Endothelial cell of umbilical vein (primary cell): ENCODE measurements at regions not wholly inside any gene's neighbourhood (a gene's known extent, or its start where the extent isn't known, plus 50 kb on each side); places are given as distances from the start of the nearest gene placed in this dataset.

Experiments used
- BruUV-seq: library from RNA; stranded (reverse); fragments of 400-500 nt; replicated peaks from 2 replicates; lab custom pipeline; 2021; lab: Mats Ljungman, UMichigan
- CTCF ChIA-PET: fragments of 300-600, 350-600 bp; sonication (Branson Sonifier 250); formaldehyde crosslinking; loops from one replicate; lab custom pipeline; 2021; ENCODE audit warnings: antibody characterized with exemption, inconsistent platforms; lab: Charles Lee
- POLR2A ChIA-PET: fragments of 300-600, 350-600 bp; sonication (Branson Sonifier 250); formaldehyde crosslinking; loops from one replicate; lab custom pipeline; 2021; ENCODE audit warnings: antibody characterized with exemption, inconsistent platforms; lab: Charles Lee
- DNase-seq: peaks from one replicate; pipeline ENCODE4 v3.0.0-alpha.2; 2011; ENCODE audit warnings: low read depth, low spot score
- FAIRE-seq: peaks from 2 replicates; lab custom pipeline; 2011; peaks lifted over from hg19 to GRCh38; lab: Jason Lieb, UNC
- H2AFZ ChIP-seq: 2 replicates; pipeline ENCODE4 v1.6.0; 2012; ENCODE audit warnings: low read depth, low read length, control low read depth, inconsistent platforms
- H3K27ac ChIP-seq: 2 replicates; pipeline ENCODE4 v1.5.1; 2011; ENCODE audit warnings: low read depth, mild to moderate bottlenecking, control low read depth, low read length, moderate library complexity; ENCODE audit not compliant: insufficient read depth
- H3K27me3 ChIP-seq, 2 experiments: 2 replicates each; pipeline versions ENCODE4 v1.6.0 to v1.6.1; 2011; ENCODE audit warnings: low read length in 2 of 2, mixed read lengths in 1 of 2; ENCODE audit not compliant: control insufficient read depth in 2 of 2, insufficient read depth in 2 of 2
- H3K36me3 ChIP-seq, 2 experiments: 2 replicates in 1 of 2; 3 replicates in 1 of 2; pipeline ENCODE4 v1.5.1; 2011; ENCODE audit warnings: low read length in 2 of 2, mild to moderate bottlenecking in 1 of 2, moderate library complexity in 1 of 2; ENCODE audit not compliant: control insufficient read depth in 2 of 2, insufficient read depth in 2 of 2; ENCODE audit errors: extremely low read depth in 1 of 2
- H3K4me1 ChIP-seq: 3 replicates; pipeline ENCODE4 v1.5.1; 2011; ENCODE audit warnings: mild to moderate bottlenecking, low read length; ENCODE audit not compliant: control insufficient read depth, insufficient read depth; ENCODE audit errors: extremely low read depth
- H3K4me2 ChIP-seq: 2 replicates; pipeline ENCODE4 v1.6.1; 2011; ENCODE audit warnings: low read length, control low read depth, mixed read lengths; ENCODE audit not compliant: insufficient read depth
- H3K4me3 ChIP-seq, 3 experiments: fragments of 200-600 bp in 1 of 3; sonication (generic), shearing (Covaris generic) in 1 of 3; replicated peaks in 1 of 3; 2 replicates each; pipeline ENCODE4 v1.5.1; 2011 to 2016; ENCODE audit warnings: control low read depth in 3 of 3, low read length in 3 of 3, mild to moderate bottlenecking in 2 of 3, inconsistent platforms in 1 of 3, low read depth in 1 of 3, moderate library complexity in 1 of 3; ENCODE audit not compliant: insufficient read depth in 1 of 3
- H3K79me2 ChIP-seq: 2 replicates; pipeline ENCODE4 v1.6.0; 2012; ENCODE audit warnings: low read length, inconsistent platforms; ENCODE audit not compliant: control insufficient read depth, insufficient read depth
- H3K9ac ChIP-seq: replicated peaks from 2 replicates; pipeline ENCODE3; 2011; ENCODE audit warnings: low read length, control low read depth; ENCODE audit not compliant: insufficient read depth; ENCODE audit errors: extremely low read depth
- H3K9me1 ChIP-seq: replicated peaks from 3 replicates; pipeline ENCODE4 v1.6.0; 2011; ENCODE audit warnings: mild to moderate bottlenecking, low read length; ENCODE audit not compliant: control insufficient read depth, insufficient read depth; ENCODE audit errors: extremely low read depth
- H3K9me3 ChIP-seq: replicated peaks from 2 replicates; pipeline ENCODE4 v1.5.1; 2012; ENCODE audit warnings: low read length, inconsistent platforms; ENCODE audit not compliant: control insufficient read depth, insufficient read depth
- H4K20me1 ChIP-seq: replicated peaks from 2 replicates; pipeline ENCODE3; 2011; ENCODE audit warnings: mild to moderate bottlenecking, low read length; ENCODE audit not compliant: control insufficient read depth, insufficient read depth; ENCODE audit errors: extremely low read depth
- CTCF ChIP-seq, 2 donors: IDR thresholded peaks; 1 replicate in 1 of 2; 2 replicates in 1 of 2; pipeline ENCODE4 v1.5.1; 2011; ENCODE audit warnings: low read length in 2 of 2, mild to moderate bottlenecking in 2 of 2, moderate library complexity in 2 of 2, control low read depth in 1 of 2, inconsistent platforms in 1 of 2, low read depth in 1 of 2; ENCODE audit not compliant: insufficient read depth in 1 of 2; ENCODE audit errors: extremely low read depth in 1 of 2
- EZH2 ChIP-seq: IDR thresholded peaks from 2 replicates; pipeline ENCODE4 v1.6.1; 2012; ENCODE audit warnings: borderline replicate concordance, low read depth, mild to moderate bottlenecking, moderate library complexity, low read length, inconsistent platforms; ENCODE audit not compliant: severe bottlenecking
- FOS ChIP-seq: IDR thresholded peaks from 2 replicates; pipeline ENCODE4 v1.6.1; 2011; ENCODE audit warnings: mild to moderate bottlenecking, low read length, moderate library complexity, borderline replicate concordance; ENCODE audit not compliant: insufficient read depth
- GATA2 ChIP-seq: IDR thresholded peaks from 2 replicates; pipeline ENCODE4 v1.7.0; 2011; ENCODE audit warnings: low read depth, mild to moderate bottlenecking, moderate library complexity, mixed read lengths, low read length; ENCODE audit not compliant: insufficient read length, insufficient read depth
- JUN ChIP-seq: IDR thresholded peaks from 2 replicates; pipeline ENCODE4 v1.6.1; 2011; ENCODE audit warnings: borderline replicate concordance, low read depth; ENCODE audit not compliant: insufficient read length, insufficient read depth
- MAX ChIP-seq: IDR thresholded peaks from 2 replicates; pipeline ENCODE4 v1.6.1; 2011; ENCODE audit not compliant: insufficient read depth, insufficient read length
- MYC ChIP-seq: IDR thresholded peaks from one replicate; pipeline ENCODE4 v1.6.1; 2011; ENCODE audit warnings: mild to moderate bottlenecking, low read depth, low read length
- POLR2A ChIP-seq: IDR thresholded peaks from 2 replicates; pipeline ENCODE4 v1.6.1; 2012; ENCODE audit warnings: low read depth, mild to moderate bottlenecking, control low read depth, low read length
- POLR2AphosphoS5 ChIP-seq: IDR thresholded peaks from 2 replicates; pipeline ENCODE4 v1.6.1; 2012; ENCODE audit warnings: low read depth, mild to moderate bottlenecking, control low read depth, low read length, moderate library complexity; ENCODE audit not compliant: insufficient read depth
- dilution Hi-C: fragments of 300-500 bp; cut with MboI; formaldehyde crosslinking; loops from one replicate; pipeline ENCODE4 v1.15.0; 2019; ENCODE audit warnings: low sequenced_read_pairs; ENCODE audit not compliant: extremely low pct_ligation_motif_present
- intact Hi-C: fragments of 100-400 bp; cut with micrococcal nuclease; formaldehyde crosslinking; loops from one replicate; pipeline ENCODE4 v1.10.0; 2022

GRCh38 chr11:116051494-116051893, 547.3 kb upstream of the CADM1 start:
- no peak overlapping the region for H3K4me2 ChIP-seq
- TF ChIP-seq EZH2 (no peak), JUN (no peak)
- no peak overlapping the region for H3K27ac ChIP-seq
- H3K9ac ChIP-seq = no peak overlapping the region
- no peaks in the 10 kb centered on the region for H3K79me2 ChIP-seq
- no peaks in the 10 kb centered on the region for H4K20me1 ChIP-seq
- H2AFZ ChIP-seq = no peak overlapping the region
- H3K36me3 ChIP-seq = no peaks in the 10 kb centered on the region
- POLR2A ChIA-PET = no interaction called here
- CTCF ChIA-PET = no interaction called here
- BruUV-seq = no TSS peak
- H3K9me3 ChIP-seq = peaks cover 2% of the 10 kb centered on the region
- no peak overlapping the region for H3K4me3 ChIP-seq
- intact Hi-C loops (no loop called here), dilution Hi-C loops (no loop called here)
- no peaks in the 10 kb centered on the region for H3K4me1 ChIP-seq
- H3K27me3 ChIP-seq = no peaks in the 10 kb centered on the region
- DNase-seq (no peak), FAIRE-seq (no peak)
- no peaks in the 10 kb centered on the region for H3K9me1 ChIP-seq

- no peak overlapping the region for H3K4me3 ChIP-seq
- no peaks in the 10 kb centered on the region for H3K79me2 ChIP-seq
- intact Hi-C loops = no loop called here
- no peaks in the 10 kb centered on the region for H4K20me1 ChIP-seq
- no peak overlapping the region for H3K4me2 ChIP-seq
- H3K9me3 ChIP-seq = peaks cover 1% of the 10 kb centered on the region
- no peak for DNase-seq
- FAIRE-seq = no peak
- no peaks in the 10 kb centered on the region for H3K36me3 ChIP-seq
- TF ChIP-seq POLR2A = no peak
- TF ChIP-seq GATA2 = no peak
- no peak for TF ChIP-seq CTCF (IDR thresholded peaks at IDR 0.05; ENCODE audit: extremely low read depth in 1 of 2, insufficient read depth in 1 of 2, low read depth in 1 of 2, low read length in 2 of 2)
- no peak for TF ChIP-seq POLR2AphosphoS5
- TF ChIP-seq JUN = no peak
- TF ChIP-seq MYC = no peak
- TF ChIP-seq EZH2 = no peak
- TF ChIP-seq FOS = no peak
- TF ChIP-seq MAX = no peak
- no peaks in the 10 kb centered on the region for H3K9me1 ChIP-seq
- H3K9ac ChIP-seq = no peak overlapping the region
- no peak overlapping the region for H2AFZ ChIP-seq
- BruUV-seq = no TSS peak
- CTCF ChIA-PET = no interaction called here
- dilution Hi-C loops = no loop called here
- no peaks in the 10 kb centered on the region for H3K27me3 ChIP-seq
- H3K27ac ChIP-seq = no peak overlapping the region
- POLR2A ChIA-PET = no interaction called here
- H3K4me1 ChIP-seq = no peaks in the 10 kb centered on the region
These were observed 545.2 kb upstream of the CADM1 start for GRCh38 chr11:116049383-116049782.
